ENCODE measurements at regions not wholly inside any gene's neighbourhood (a gene's known extent, or its start where the extent isn't known, plus 50 kb on each side); places are given as distances from the start of the nearest gene placed in this dataset.

- no peak for TF ChIP-seq POLR2AphosphoS5 (IDR thresholded peaks at IDR 0.05)
These were observed 359.4 kb downstream of the HDGFL1 start (continued) for GRCh38 chr6:22928775-22929174.

GRCh38 chr6:22929311-22929985, 360.1 kb downstream of the HDGFL1 start:
- no peaks in the 10 kb centered on the region for H3K27me3 ChIP-seq (ENCODE audit: insufficient read depth, low read depth, low read length)
- TF ChIP-seq RAD21 (conservative IDR thresholded peaks at IDR 0.05) (no peak), CTCF (IDR thresholded peaks at IDR 0.05; ENCODE audit: poor library complexity, severe bottlenecking) (no peak), EZH2 (IDR thresholded peaks at IDR 0.05; ENCODE audit: borderline replicate concordance, insufficient read depth, low read length, poor library complexity, severe bottlenecking) (no peak), TAF1 (IDR thresholded peaks at IDR 0.05; ENCODE audit: low read depth) (no peak), POLR2AphosphoS5 (IDR thresholded peaks at IDR 0.05) (no peak)
- TF ChIP-seq, protein P1, sequence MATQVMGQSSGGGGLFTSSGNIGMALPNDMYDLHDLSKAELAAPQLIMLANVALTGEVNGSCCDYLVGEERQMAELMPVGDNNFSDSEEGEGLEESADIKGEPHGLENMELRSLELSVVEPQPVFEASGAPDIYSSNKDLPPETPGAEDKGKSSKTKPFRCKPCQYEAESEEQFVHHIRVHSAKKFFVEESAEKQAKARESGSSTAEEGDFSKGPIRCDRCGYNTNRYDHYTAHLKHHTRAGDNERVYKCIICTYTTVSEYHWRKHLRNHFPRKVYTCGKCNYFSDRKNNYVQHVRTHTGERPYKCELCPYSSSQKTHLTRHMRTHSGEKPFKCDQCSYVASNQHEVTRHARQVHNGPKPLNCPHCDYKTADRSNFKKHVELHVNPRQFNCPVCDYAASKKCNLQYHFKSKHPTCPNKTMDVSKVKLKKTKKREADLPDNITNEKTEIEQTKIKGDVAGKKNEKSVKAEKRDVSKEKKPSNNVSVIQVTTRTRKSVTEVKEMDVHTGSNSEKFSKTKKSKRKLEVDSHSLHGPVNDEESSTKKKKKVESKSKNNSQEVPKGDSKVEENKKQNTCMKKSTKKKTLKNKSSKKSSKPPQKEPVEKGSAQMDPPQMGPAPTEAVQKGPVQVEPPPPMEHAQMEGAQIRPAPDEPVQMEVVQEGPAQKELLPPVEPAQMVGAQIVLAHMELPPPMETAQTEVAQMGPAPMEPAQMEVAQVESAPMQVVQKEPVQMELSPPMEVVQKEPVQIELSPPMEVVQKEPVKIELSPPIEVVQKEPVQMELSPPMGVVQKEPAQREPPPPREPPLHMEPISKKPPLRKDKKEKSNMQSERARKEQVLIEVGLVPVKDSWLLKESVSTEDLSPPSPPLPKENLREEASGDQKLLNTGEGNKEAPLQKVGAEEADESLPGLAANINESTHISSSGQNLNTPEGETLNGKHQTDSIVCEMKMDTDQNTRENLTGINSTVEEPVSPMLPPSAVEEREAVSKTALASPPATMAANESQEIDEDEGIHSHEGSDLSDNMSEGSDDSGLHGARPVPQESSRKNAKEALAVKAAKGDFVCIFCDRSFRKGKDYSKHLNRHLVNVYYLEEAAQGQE (IDR thresholded peaks at IDR 0.05; ENCODE audit: borderline replicate concordance), result no peak
- no peak overlapping the region for H3K9ac ChIP-seq (ENCODE audit: low read length)
- no peak overlapping the region for H2AFZ ChIP-seq (ENCODE audit: low read depth, low read length)
- no peaks in the 10 kb centered on the region for H3F3A ChIP-seq (ENCODE audit: insufficient read depth, low read length, poor library complexity, severe bottlenecking)
- H3K36me3 ChIP-seq (ENCODE audit: insufficient read depth, low read length), result no peaks in the 10 kb centered on the region
- H3K4me3 ChIP-seq (ENCODE audit: low read length), result no peak overlapping the region
- no peaks in the 10 kb centered on the region for H4K20me1 ChIP-seq (ENCODE audit: insufficient read depth)
- H3K9me2 ChIP-seq (ENCODE audit: insufficient read depth, low read length), result no peaks in the 10 kb centered on the region
- H3K9me3 ChIP-seq (ENCODE audit: low read length), result no peaks in the 10 kb centered on the region
- no peak overlapping the region for H3K4me2 ChIP-seq (ENCODE audit: low read length)
- H3K27ac ChIP-seq (ENCODE audit: low read length), result no peak overlapping the region
- no peaks in the 10 kb centered on the region for H3K79me2 ChIP-seq (replicated peaks; ENCODE audit: insufficient read depth, low read length)

- Histone ChIP-seq H4K20me1 (ENCODE audit: insufficient read depth) (no peaks in the 10 kb centered on the region), H3K36me3 (ENCODE audit: insufficient read depth, low read length) (no peaks in the 10 kb centered on the region), H3K9me2 (ENCODE audit: insufficient read depth, low read length) (no peaks in the 10 kb centered on the region), H2AFZ (ENCODE audit: low read depth, low read length) (no peak overlapping the region), H3K27me3 (ENCODE audit: insufficient read depth, low read depth, low read length) (no peaks in the 10 kb centered on the region), H3K9me3 (ENCODE audit: low read length) (no peaks in the 10 kb centered on the region), H3K4me3 (ENCODE audit: low read length) (no peak overlapping the region), H3K9ac (ENCODE audit: low read length) (no peak overlapping the region), H3F3A (ENCODE audit: insufficient read depth, low read length, poor library complexity, severe bottlenecking) (no peaks in the 10 kb centered on the region), H3K27ac (ENCODE audit: low read length) (no peak overlapping the region), H3K4me2 (ENCODE audit: low read length) (no peak overlapping the region), H3K79me2 (replicated peaks; ENCODE audit: insufficient read depth, low read length) (no peaks in the 10 kb centered on the region)
- no peak for TF ChIP-seq EZH2 (IDR thresholded peaks at IDR 0.05; ENCODE audit: borderline replicate concordance, insufficient read depth, low read length, poor library complexity, severe bottlenecking)
- no peak for TF ChIP-seq TAF1 (IDR thresholded peaks at IDR 0.05; ENCODE audit: low read depth)
- TF ChIP-seq MXI1 (conservative IDR thresholded peaks at IDR 0.05; ENCODE audit: poor library complexity, severe bottlenecking), result no peak
- no peak for TF ChIP-seq EP300 (conservative IDR thresholded peaks at IDR 0.05; ENCODE audit: poor library complexity, severe bottlenecking)
- TF ChIP-seq RAD21 (conservative IDR thresholded peaks at IDR 0.05), result no peak
- TF ChIP-seq, protein P1 (IDR thresholded peaks at IDR 0.05; ENCODE audit: borderline replicate concordance), result no peak
- no peak for TF ChIP-seq SMC3 (conservative IDR thresholded peaks at IDR 0.05; ENCODE audit: poor library complexity)
- no peak for TF ChIP-seq CTCF (IDR thresholded peaks at IDR 0.05; ENCODE audit: poor library complexity, severe bottlenecking)
- no peak for TF ChIP-seq POLR2AphosphoS5 (IDR thresholded peaks at IDR 0.05)
These were observed 371.4 kb downstream of the HDGFL1 start for GRCh38 chr6:22940581-22941290.

All from neural cell (in vitro differentiated cells).